Stimulated activated CD4-positive, alpha-beta T cell treated with anti-CD3 and anti-CD28 coated beads, Interleukin-2, amount 100 ng/mL, for 48 hours (primary cell): ENCODE measurements at regions not wholly inside any gene's neighbourhood (a gene's known extent, or its start where the extent isn't known, plus 50 kb on each side); places are given as distances from the start of the nearest gene placed in this dataset.

Experiments
- DNase-seq, 2 donors: peaks; one replicate each; pipeline ENCODE4 v3.0.0-alpha.2; 2020

- no peak for DNase-seq
These were observed 510.3 kb upstream of the ZFHX3 start for GRCh38 chr16:73558219-73558618.

- DNase-seq: no peak
These were observed 506.2 kb upstream of the ZFHX3 start for GRCh38 chr16:73553941-73554660.

- no peak for DNase-seq
These were observed 502.2 kb upstream of the ZFHX3 start for GRCh38 chr16:73549984-73550631.

GRCh38 chr16:73547552-73548403 is 499.9 kb upstream of the ZFHX3 start:
- DNase-seq: no peak

- DNase-seq: no peak
These were observed 498.5 kb upstream of the ZFHX3 start for GRCh38 chr16:73546341-73546845.

- no peak for DNase-seq
These were observed 497.8 kb upstream of the ZFHX3 start for GRCh38 chr16:73545755-73546154.

- DNase-seq: no peak
These were observed 497.4 kb upstream of the ZFHX3 start for GRCh38 chr16:73545290-73545689.

- no peak for DNase-seq
These were observed 496.9 kb upstream of the ZFHX3 start for GRCh38 chr16:73544826-73545225.

GRCh38 chr16:73543970-73544599 is 496.2 kb upstream of the ZFHX3 start:
- DNase-seq: no peak

- no peak for DNase-seq
These were observed 495.5 kb upstream of the ZFHX3 start for GRCh38 chr16:73543331-73543969.

GRCh38 chr16:73542885-73543284 is 495.0 kb upstream of the ZFHX3 start:
- DNase-seq: no peak

- DNase-seq: no peak
These were observed 490.0 kb upstream of the ZFHX3 start for GRCh38 chr16:73537921-73538320.

- no peak for DNase-seq
These were observed 489.0 kb upstream of the ZFHX3 start for GRCh38 chr16:73536931-73537330.

- no peak for DNase-seq
These were observed 483.1 kb upstream of the ZFHX3 start for GRCh38 chr16:73531021-73531420.

- DNase-seq: no peak
These were observed 482.6 kb upstream of the ZFHX3 start for GRCh38 chr16:73530529-73530928.

GRCh38 chr16:73529303-73530012 is 481.5 kb upstream of the ZFHX3 start:
- no peak for DNase-seq

- DNase-seq: no peak
These were observed 479.3 kb upstream of the ZFHX3 start for GRCh38 chr16:73527187-73527586.

GRCh38 chr16:73526011-73526804 is 478.3 kb upstream of the ZFHX3 start:
- DNase-seq: no peak

- DNase-seq: no peak
These were observed 475.3 kb upstream of the ZFHX3 start for GRCh38 chr16:73523209-73523608.

GRCh38 chr16:73521499-73521898 is 473.6 kb upstream of the ZFHX3 start:
- DNase-seq: no peak

GRCh38 chr16:73515616-73516015 is 467.7 kb upstream of the ZFHX3 start:
- no peak for DNase-seq
